SIG-M5 treated with dmso at 0.1 percent for 504 hours (cell line): ENCODE measurements at regions not wholly inside any gene's neighbourhood (a gene's known extent, or its start where the extent isn't known, plus 50 kb on each side); places are given as distances from the start of the nearest gene placed in this dataset.

Source experiments
- DNase-seq: peaks from one replicate; lab custom pipeline; 2025; ENCODE audit not compliant: unreplicated experiment; lab: John Stamatoyannopoulos, UW

GRCh38 chr6:50214937-50215336 is 165.2 kb upstream of the DEFB112 start:
- DNase-seq = no peak

- no peak for DNase-seq
Observed at GRCh38 chr6:50217841-50218240, 168.1 kb upstream of the DEFB112 start.

DNA sequence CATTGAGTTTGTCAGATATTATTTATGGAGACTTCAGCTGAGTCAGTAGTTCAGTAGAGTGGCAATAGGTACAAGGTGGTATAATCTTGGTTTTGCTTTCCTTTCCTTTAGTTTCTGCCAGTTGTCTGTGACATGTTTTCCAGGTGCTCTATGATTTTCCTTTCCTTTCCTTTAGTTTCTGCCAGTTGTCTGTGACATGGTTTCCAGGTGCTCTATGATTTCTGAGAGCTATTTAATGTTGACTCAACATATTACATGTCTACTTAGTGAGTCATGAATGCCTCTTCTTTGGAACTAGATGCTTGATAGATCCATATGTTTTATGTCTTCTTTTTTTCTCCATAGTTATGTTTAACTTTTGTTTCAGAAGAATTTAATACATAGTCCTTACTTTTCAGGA is 186.4 kb upstream of the DEFB112 start:
- DNase-seq = no peak

DNA sequence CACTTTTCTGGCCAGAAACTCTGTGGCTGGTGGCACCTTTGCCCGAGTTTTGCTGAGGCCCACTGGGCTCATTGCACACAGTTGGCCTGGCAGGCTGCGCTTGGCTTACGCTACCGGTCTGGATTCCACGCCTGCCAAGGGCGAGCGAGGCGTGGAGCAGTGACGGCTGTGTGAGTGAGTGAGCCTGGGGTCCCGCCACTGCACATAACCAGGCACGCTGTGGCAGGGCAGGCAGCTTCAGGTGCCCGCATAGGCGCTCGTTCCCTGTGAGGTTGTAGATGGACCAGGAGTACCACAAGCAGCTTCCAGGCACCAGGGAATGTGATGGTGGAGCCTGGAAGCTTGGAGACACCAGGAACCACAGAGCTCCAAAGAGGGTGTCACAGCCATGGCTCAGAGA is 190.1 kb upstream of the DEFB112 start:
- DNase-seq = no peak

- no peak for DNase-seq
Observed at GRCh38 chr6:50240986-50241385, 191.3 kb upstream of the DEFB112 start.

DNA sequence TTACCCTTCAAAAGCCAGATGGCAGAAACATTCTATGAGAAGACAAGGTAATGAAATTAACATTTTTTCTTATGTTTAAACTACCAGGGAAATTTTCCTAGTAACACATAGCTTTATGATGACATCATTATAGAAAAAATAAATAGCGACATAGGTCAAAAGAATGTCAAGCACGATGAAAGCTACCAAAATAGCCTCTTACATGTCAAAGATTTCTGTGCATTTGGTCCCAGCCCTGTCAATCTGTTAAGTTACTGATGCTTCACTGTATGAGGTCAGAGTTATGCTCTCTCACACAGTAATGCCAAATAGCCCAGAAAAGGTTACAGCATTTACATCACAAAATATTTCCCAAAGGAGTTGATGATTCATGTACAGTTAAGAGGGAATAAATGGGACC is 199.8 kb upstream of the DEFB112 start:
- no peak for DNase-seq

DNA sequence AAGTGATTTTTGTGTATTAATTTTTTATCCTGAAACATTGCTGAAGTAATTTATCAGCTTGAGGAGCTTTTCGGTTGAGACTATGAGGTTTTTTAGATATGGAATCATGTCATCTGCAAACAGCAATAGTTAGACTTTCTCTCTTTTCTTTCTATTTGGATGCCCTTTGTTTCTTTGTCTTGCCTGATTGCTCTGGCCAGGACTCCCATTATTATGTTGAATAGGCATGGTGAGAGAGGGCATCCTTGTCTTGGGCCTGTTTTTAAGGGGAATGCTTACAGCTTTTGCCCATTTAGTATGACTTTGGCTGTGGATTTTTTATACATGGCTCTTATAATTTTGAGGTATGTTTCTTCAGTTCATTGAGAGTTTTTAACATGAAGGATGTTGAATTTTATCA is 207.6 kb upstream of the DEFB112 start:
- DNase-seq = no peak

DNA sequence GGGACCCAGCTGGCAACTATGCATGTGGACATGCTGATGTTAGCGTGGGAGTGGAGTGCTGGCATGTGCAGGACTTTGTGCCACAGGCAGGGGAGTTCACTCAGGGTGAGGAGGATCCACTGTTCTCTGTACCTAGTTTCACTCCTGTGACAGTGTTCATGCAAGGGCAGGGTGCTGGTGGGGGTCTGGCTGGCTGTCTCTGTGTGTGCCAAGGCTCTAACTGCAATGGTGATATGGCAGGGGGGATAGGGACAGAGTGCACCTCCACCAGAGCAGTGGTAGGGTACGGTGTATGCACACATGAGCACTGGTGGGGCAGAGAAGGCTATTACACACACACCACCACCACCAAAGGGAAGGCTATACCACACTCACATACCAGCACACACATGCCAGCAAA is 210.2 kb upstream of the DEFB112 start:
- DNase-seq = no peak

GRCh38 chr6:50264995-50265571 is 215.4 kb upstream of the DEFB112 start:
- peak; percentile 0 for DNase-seq

DNA sequence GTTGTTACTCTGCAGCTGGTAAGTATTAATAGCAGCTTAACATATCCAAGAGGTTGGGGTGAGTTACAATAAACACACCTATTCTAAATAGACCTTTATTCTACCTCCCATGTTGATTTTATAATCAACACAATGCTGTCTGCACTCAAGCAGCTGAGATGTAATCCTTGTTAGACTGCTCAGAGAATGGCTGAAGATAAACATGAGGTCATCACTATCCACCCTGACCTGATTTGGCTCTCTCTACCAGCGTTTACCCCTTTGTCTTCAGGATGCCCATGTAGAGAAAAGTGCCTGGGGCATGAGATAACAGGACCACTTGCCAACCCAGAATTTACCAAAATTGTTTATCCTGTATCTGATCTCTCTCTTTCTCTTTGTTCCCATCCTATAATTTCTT is 220.7 kb upstream of the DEFB112 start:
- no peak for DNase-seq

- no peak for DNase-seq
Observed at GRCh38 chr6:50271266-50271665, 221.5 kb upstream of the DEFB112 start.

GRCh38 chr6:50271817-50272216 is 222.1 kb upstream of the DEFB112 start:
- no peak for DNase-seq

- DNase-seq = no peak
Observed at GRCh38 chr6:50272611-50273010, 222.9 kb upstream of the DEFB112 start.

- no peak for DNase-seq
Observed at GRCh38 chr6:50276771-50277261, 227.1 kb upstream of the DEFB112 start.

DNA sequence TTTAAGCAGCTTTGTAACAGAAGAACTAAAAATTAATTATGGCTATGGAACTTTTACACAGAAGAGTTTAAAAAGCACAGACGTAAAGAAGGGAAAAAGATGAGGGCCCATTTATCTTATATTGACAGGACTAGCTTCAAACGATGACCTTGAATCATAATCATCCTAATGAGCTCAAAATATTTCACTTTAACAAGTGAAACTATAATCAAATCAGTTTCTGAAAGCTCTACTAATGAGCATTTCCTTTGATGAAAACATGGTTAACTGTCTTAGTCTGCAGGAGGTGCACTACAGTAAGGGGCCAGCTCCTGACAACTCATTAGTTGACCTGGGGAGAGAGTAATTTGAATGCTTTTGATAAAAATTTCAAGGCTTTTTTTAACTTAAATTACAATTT is 228.0 kb upstream of the DEFB112 start:
- no peak for DNase-seq

- DNase-seq = no peak
Observed at GRCh38 chr6:50278663-50279062, 228.9 kb upstream of the DEFB112 start.

DNA sequence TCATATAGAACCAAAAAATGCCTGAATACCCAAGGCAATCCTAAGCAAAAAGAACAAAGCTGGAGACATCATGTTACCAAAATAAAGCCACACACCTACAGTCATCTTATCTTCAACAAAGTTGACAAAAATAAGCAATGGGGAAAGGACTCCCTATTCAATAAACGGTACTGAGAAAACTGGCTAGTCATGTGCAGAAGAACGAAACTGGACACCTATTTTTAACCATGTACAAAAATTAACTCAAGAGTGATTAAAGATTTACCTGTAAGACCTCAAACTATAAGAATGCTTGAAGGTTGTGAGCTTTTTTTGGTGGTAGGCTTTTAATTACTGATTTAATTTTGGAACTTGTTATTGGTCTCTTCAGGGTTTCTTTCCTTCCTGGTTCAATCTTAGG is 236.0 kb upstream of the DEFB112 start:
- DNase-seq = no peak

GRCh38 chr6:50288241-50288640 is 238.5 kb upstream of the DEFB112 start:
- DNase-seq = no peak

GRCh38 chr6:50288881-50289280 is 239.2 kb upstream of the DEFB112 start:
- no peak for DNase-seq

DNA sequence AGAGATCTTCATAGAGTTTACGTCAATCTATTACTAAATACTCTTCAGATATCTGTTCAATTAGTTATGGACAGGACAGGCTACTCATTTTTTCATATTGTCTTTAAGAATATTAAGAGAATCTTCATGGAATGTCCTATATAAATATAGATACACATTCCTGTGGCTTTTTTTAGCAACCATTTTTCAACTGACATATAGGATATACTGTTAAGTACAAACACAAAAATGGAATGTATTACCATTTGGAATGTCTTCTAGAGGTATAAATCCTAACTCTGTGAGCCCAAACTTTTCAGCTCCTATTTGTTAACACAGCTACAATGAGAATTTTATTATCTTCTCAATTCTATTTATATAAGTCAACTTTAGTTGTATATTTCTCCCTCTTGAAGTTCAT is 239.6 kb upstream of the DEFB112 start:
- no peak for DNase-seq

GRCh38 chr6:50301307-50301706 is 251.6 kb upstream of the DEFB112 start:
- no peak for DNase-seq

DNA sequence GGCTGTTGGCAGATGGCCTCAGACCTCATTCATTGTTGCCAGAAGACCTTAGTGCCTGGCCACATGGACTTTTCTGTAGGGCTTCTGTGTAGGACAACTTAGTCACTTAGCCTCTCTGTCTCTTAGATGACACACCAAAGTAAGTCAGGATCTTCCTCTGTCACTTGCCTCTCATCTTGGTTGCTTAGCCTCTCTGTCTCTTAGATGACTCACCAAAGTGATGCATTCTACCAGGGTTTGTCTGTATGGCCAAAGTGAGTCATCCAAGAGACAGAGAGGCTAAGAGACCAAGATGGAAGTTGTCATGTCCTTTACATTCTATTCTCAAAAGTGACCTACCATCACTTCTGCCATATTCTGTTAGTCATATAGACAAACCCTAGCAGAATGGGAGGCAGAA is 255.9 kb upstream of the DEFB112 start:
- no peak for DNase-seq

GRCh38 chr6:50318536-50318935 is 268.8 kb upstream of the DEFB112 start:
- no peak for DNase-seq

GRCh38 chr6:50330347-50330746 is 280.6 kb upstream of the DEFB112 start:
- DNase-seq = no peak
